Cardiac fibroblast (primary cell): ENCODE measurements at regions not wholly inside any gene's neighbourhood (a gene's known extent, or its start where the extent isn't known, plus 50 kb on each side); places are given as distances from the start of the nearest gene placed in this dataset.

Experiments used
- DNase-seq, 2 donors: peaks; one replicate each; pipeline versions ENCODE4 v3.0.0 to v3.0.0-alpha.2; 2010; ENCODE audit warnings: low read depth in 2 of 2
- H3K4me3 ChIP-seq, 2 donors: replicated peaks in 1 of 2; 1 replicate in 1 of 2; 2 replicates in 1 of 2; pipeline ENCODE4 v1.5.1; 2011; ENCODE audit warnings: low read depth in 2 of 2, low read length in 2 of 2, mild to moderate bottlenecking in 2 of 2, moderate library complexity in 1 of 2
- CTCF ChIP-seq: IDR thresholded peaks from one replicate; pipeline ENCODE4 v1.5.1; 2011; ENCODE audit warnings: low read depth, mild to moderate bottlenecking, low read length, inconsistent platforms

- no peak overlapping the region for H3K4me3 ChIP-seq
- TF ChIP-seq CTCF = no peak
- DNase-seq = no peak
Observed at GRCh38 chr3:194999491-194999890, 271.5 kb downstream of the XXYLT1 start.

GRCh38 chr3:195001261-195001660, 269.7 kb downstream of the XXYLT1 start:
- no peak for TF ChIP-seq CTCF
- no peak overlapping the region for H3K4me3 ChIP-seq
- no peak for DNase-seq

- peak; percentile 64 for TF ChIP-seq CTCF
- DNase-seq = peak; percentile 50 to 55
- H3K4me3 ChIP-seq = no peak overlapping the region
Observed at GRCh38 chr3:195001961-195002861, 268.7 kb downstream of the XXYLT1 start.

GRCh38 chr3:195003006-195003892, 267.7 kb downstream of the XXYLT1 start:
- no peak overlapping the region for H3K4me3 ChIP-seq
- DNase-seq = peak; percentile 65 to 88
- TF ChIP-seq CTCF = no peak

GRCh38 chr3:195003893-195004289, 267.1 kb downstream of the XXYLT1 start:
- TF ChIP-seq CTCF = no peak
- no peak for DNase-seq
- no peak overlapping the region for H3K4me3 ChIP-seq

GRCh38 chr3:195004512-195005250, 266.3 kb downstream of the XXYLT1 start:
- no peak for DNase-seq
- TF ChIP-seq CTCF = no peak

More at GRCh38 chr3:195004512-195005250, 266.3 kb downstream of the XXYLT1 start:
- H3K4me3 ChIP-seq = no peak overlapping the region
